ENCODE measurements at regions not wholly inside any gene's neighbourhood (a gene's known extent, or its start where the extent isn't known, plus 50 kb on each side); places are given as distances from the start of the nearest gene placed in this dataset.

DNA sequence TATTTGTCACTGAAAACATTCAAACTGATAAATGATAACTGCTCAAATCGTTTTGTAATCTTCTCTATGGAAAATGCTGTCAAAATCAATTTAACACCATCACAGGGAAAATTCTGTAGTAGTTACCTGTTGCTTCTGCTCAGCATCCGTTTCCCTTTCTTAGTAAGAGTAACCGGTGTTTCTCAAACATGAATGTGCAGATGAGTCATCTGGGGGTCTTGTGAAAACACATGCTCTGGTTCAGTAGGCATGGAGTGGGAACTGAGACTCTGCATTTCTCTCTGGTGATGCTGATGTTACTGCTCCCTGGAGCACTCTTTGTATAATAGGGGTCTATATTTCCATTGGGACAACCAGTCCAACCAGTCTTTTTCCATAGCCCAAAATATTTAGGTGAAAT lies 145.1 kb downstream of the SEMA6D start:
- peaks cover 11% of the 10 kb centered on the region for H3K4me1 ChIP-seq (ENCODE audit: low read length)
- H3K9me3 ChIP-seq (replicated peaks; ENCODE audit: insufficient read depth, low read length): no peaks in the 10 kb centered on the region
- no peak for DNase-seq
- no peaks in the 10 kb centered on the region for H3K27me3 ChIP-seq (replicated peaks; ENCODE audit: insufficient read depth, low read length)
- H3K27ac ChIP-seq (ENCODE audit: low read length): no peak overlapping the region
- H3K4me2 ChIP-seq (ENCODE audit: low read depth, low read length): no peak overlapping the region
- no peaks in the 10 kb centered on the region for H3K36me3 ChIP-seq (replicated peaks; ENCODE audit: insufficient read depth, low read length)
- no peaks in the 10 kb centered on the region for H4K20me1 ChIP-seq (ENCODE audit: insufficient read depth, low read length)
- H3K4me3 ChIP-seq (ENCODE audit: low read length): no peak overlapping the region
- H3F3A ChIP-seq (ENCODE audit: insufficient read depth, low read length): no peaks in the 10 kb centered on the region
- H3K9me2 ChIP-seq (replicated peaks; ENCODE audit: insufficient read depth, low read length): no peaks in the 10 kb centered on the region
- H3K79me2 ChIP-seq (ENCODE audit: low read length): no peaks in the 10 kb centered on the region
- H3K9ac ChIP-seq (ENCODE audit: low read length): no peak overlapping the region
- H2AFZ ChIP-seq (ENCODE audit: low read length): no peak overlapping the region
- TF ChIP-seq EZH2 (optimal IDR thresholded peaks at IDR 0.05; ENCODE audit: low read depth, low read length): no peak

DNA sequence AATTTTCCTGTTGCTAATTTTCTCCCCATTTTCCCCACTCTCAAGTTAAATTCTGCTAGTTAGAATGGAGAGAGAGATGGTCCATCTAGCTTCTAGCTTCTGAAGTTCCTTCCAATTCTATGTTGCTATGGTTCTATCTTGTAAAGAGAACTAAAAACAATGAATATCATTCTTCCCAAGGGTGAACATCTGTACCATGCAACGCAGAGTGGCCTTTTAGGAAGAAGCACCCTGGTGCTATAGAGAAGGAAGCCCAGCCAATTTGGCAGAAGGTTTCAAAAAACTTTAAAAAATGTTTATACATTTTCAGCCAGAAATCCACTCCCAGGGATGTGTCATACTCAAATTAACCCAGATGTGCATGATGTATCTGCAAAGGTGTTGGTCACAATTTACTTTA lies 149.1 kb downstream of the SEMA6D start:
- Histone ChIP-seq H2AFZ (ENCODE audit: low read length) (no peak overlapping the region), H3K4me3 (ENCODE audit: low read length) (no peak overlapping the region), H3K9me3 (replicated peaks; ENCODE audit: insufficient read depth, low read length) (no peaks in the 10 kb centered on the region), H3K36me3 (replicated peaks; ENCODE audit: insufficient read depth, low read length) (no peaks in the 10 kb centered on the region), H4K20me1 (ENCODE audit: insufficient read depth, low read length) (no peaks in the 10 kb centered on the region), H3K4me1 (ENCODE audit: low read length) (no peaks in the 10 kb centered on the region), H3K79me2 (ENCODE audit: low read length) (no peaks in the 10 kb centered on the region), H3K27me3 (replicated peaks; ENCODE audit: insufficient read depth, low read length) (no peaks in the 10 kb centered on the region), H3K4me2 (ENCODE audit: low read depth, low read length) (no peak overlapping the region), H3K9ac (ENCODE audit: low read length) (no peak overlapping the region), H3K9me2 (replicated peaks; ENCODE audit: insufficient read depth, low read length) (no peaks in the 10 kb centered on the region), H3K27ac (ENCODE audit: low read length) (no peak overlapping the region), H3F3A (ENCODE audit: insufficient read depth, low read length) (no peaks in the 10 kb centered on the region)
- TF ChIP-seq, protein P1, sequence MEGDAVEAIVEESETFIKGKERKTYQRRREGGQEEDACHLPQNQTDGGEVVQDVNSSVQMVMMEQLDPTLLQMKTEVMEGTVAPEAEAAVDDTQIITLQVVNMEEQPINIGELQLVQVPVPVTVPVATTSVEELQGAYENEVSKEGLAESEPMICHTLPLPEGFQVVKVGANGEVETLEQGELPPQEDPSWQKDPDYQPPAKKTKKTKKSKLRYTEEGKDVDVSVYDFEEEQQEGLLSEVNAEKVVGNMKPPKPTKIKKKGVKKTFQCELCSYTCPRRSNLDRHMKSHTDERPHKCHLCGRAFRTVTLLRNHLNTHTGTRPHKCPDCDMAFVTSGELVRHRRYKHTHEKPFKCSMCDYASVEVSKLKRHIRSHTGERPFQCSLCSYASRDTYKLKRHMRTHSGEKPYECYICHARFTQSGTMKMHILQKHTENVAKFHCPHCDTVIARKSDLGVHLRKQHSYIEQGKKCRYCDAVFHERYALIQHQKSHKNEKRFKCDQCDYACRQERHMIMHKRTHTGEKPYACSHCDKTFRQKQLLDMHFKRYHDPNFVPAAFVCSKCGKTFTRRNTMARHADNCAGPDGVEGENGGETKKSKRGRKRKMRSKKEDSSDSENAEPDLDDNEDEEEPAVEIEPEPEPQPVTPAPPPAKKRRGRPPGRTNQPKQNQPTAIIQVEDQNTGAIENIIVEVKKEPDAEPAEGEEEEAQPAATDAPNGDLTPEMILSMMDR (IDR thresholded peaks at IDR 0.05; ENCODE audit: low read length): no peak
- TF ChIP-seq EZH2phosphoT487 (IDR thresholded peaks at IDR 0.05; ENCODE audit: low read length) (no peak), EZH2 (optimal IDR thresholded peaks at IDR 0.05; ENCODE audit: low read depth, low read length) (no peak)
- DNase-seq: no peak

- H3K4me3 ChIP-seq (ENCODE audit: low read length): no peak overlapping the region
- no peaks in the 10 kb centered on the region for H3F3A ChIP-seq (ENCODE audit: insufficient read depth, low read length)
- no peaks in the 10 kb centered on the region for H3K79me2 ChIP-seq (ENCODE audit: low read length)
- no peak overlapping the region for H2AFZ ChIP-seq (ENCODE audit: low read length)
- H3K27me3 ChIP-seq (replicated peaks; ENCODE audit: insufficient read depth, low read length): no peaks in the 10 kb centered on the region
- H3K27ac ChIP-seq (ENCODE audit: low read length): no peak overlapping the region
- no peak overlapping the region for H3K9ac ChIP-seq (ENCODE audit: low read length)
- no peak overlapping the region for H3K4me2 ChIP-seq (ENCODE audit: low read depth, low read length)
- no peak for DNase-seq
- no peaks in the 10 kb centered on the region for H3K9me3 ChIP-seq (replicated peaks; ENCODE audit: insufficient read depth, low read length)
- H3K9me2 ChIP-seq (replicated peaks; ENCODE audit: insufficient read depth, low read length): no peaks in the 10 kb centered on the region
- H4K20me1 ChIP-seq (ENCODE audit: insufficient read depth, low read length): no peaks in the 10 kb centered on the region
- H3K36me3 ChIP-seq (replicated peaks; ENCODE audit: insufficient read depth, low read length): no peaks in the 10 kb centered on the region
- TF ChIP-seq EZH2 (optimal IDR thresholded peaks at IDR 0.05; ENCODE audit: low read depth, low read length): no peak
- H3K4me1 ChIP-seq (ENCODE audit: low read length): no peaks in the 10 kb centered on the region
Observed at GRCh38 chr15:47870300-47870955, 153.1 kb downstream of the SEMA6D start.

DNA sequence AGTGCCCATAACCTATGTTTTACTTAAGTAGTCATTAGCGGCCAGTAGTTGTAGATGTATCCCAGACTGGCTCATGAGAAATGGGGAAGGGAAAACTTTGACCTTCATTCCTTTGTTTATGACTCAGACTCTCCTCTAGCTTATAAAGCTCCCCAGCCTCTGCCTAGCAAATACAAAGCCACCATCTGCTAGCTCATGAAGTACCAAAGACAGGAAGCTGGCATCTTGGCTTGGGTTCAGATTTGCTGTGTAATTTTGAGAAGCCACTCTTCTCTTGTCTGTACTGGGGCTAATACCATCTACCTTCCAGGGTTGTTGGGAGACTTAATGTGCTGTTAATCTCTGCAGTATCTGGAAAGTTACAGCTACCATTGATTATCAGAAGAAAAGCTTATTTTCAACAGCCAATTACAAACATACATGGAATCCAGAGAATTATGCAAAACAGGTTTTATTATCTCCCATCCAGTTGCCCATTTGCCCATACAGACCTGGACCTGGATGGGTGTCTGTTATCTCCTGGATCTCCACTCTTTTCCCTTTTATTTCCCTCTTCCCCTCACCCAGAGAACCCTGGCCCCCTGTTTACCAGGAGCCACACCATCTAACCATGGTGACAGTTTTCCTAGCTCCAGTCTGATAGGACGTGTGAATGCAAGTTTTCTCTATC lies 153.8 kb downstream of the SEMA6D start:
- Histone ChIP-seq H3K4me1 (ENCODE audit: low read length) (no peaks in the 10 kb centered on the region), H3K4me3 (ENCODE audit: low read length) (no peak overlapping the region), H3K79me2 (ENCODE audit: low read length) (no peaks in the 10 kb centered on the region), H3F3A (ENCODE audit: insufficient read depth, low read length) (no peaks in the 10 kb centered on the region), H3K27ac (ENCODE audit: low read length) (no peak overlapping the region), H3K9me3 (replicated peaks; ENCODE audit: insufficient read depth, low read length) (no peaks in the 10 kb centered on the region), H3K27me3 (replicated peaks; ENCODE audit: insufficient read depth, low read length) (no peaks in the 10 kb centered on the region), H3K4me2 (ENCODE audit: low read depth, low read length) (no peak overlapping the region), H3K9ac (ENCODE audit: low read length) (no peak overlapping the region), H2AFZ (ENCODE audit: low read length) (no peak overlapping the region), H4K20me1 (ENCODE audit: insufficient read depth, low read length) (no peaks in the 10 kb centered on the region), H3K9me2 (replicated peaks; ENCODE audit: insufficient read depth, low read length) (no peaks in the 10 kb centered on the region), H3K36me3 (replicated peaks; ENCODE audit: insufficient read depth, low read length) (no peaks in the 10 kb centered on the region)
- TF ChIP-seq, protein P1 (IDR thresholded peaks at IDR 0.05; ENCODE audit: low read length): no peak
- no peak for TF ChIP-seq EZH2 (optimal IDR thresholded peaks at IDR 0.05; ENCODE audit: low read depth, low read length)
- no peak for TF ChIP-seq EZH2phosphoT487 (IDR thresholded peaks at IDR 0.05; ENCODE audit: low read length)
- DNase-seq: no peak
